GM18498 (cell line): ENCODE measurements at regions not wholly inside any gene's neighbourhood (a gene's known extent, or its start where the extent isn't known, plus 50 kb on each side); places are given as distances from the start of the nearest gene placed in this dataset.

Experiments
- ATAC-seq: cut with Tn5 transposase; IDR thresholded peaks from one replicate; pipeline ENCODE4 v1.9.1; 2021; ENCODE audit warnings: mild to moderate bottlenecking, moderate library complexity; ENCODE audit not compliant: unreplicated experiment

DNA sequence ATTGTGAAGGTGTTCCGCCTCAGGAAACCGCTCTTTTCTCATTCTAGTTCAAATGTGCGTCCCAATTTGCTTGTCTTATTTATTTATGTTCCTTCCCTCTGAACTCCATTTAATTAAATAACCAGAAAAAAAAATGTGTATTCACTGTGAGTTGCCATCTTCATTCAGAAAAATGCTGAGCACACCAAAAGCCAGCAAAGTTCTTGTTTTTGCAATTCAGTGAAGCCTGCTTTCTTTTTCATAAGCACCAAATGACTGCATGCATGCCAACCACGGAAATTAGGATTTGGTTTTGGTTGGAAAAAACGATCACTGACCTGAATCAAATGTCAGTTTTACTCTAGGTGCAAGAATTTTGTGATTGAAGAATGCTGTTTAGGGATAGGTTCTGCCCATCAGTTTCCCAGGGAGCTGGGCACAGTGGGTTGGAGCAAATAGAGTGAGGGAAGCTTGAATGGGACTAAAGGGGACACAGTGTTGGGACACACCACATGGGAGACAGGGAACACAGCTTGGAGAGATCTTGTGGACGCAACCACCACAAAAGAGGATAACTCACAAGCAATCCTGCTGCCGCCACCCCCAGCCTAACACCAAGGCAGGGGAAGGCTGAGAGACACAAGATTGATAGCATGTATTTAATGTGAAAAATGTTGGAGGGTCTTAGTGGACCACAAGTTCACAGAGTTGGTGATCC, 183.4 kb upstream of the GALNT2 start:
- ATAC-seq, result no peak

DNA sequence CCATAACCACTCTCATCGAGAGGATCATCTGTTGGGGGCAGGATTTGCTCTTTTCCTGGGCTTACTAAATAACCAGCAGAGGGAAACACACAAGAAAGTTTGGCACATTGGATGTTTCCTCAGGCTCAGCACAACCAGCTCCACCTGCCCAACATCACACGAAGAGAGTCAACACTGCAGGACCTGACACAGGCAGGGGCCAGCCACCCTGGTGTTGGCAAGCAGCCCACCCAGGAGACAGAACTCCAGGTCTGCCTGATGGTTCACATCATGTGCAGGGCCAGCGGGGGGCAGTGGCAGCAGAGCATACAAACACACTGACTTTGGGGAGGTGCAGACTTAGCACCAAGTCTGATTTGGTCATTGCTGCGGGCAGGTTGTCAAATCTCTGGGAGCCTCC, 182.3 kb upstream of the GALNT2 start:
- no peak for ATAC-seq

DNA sequence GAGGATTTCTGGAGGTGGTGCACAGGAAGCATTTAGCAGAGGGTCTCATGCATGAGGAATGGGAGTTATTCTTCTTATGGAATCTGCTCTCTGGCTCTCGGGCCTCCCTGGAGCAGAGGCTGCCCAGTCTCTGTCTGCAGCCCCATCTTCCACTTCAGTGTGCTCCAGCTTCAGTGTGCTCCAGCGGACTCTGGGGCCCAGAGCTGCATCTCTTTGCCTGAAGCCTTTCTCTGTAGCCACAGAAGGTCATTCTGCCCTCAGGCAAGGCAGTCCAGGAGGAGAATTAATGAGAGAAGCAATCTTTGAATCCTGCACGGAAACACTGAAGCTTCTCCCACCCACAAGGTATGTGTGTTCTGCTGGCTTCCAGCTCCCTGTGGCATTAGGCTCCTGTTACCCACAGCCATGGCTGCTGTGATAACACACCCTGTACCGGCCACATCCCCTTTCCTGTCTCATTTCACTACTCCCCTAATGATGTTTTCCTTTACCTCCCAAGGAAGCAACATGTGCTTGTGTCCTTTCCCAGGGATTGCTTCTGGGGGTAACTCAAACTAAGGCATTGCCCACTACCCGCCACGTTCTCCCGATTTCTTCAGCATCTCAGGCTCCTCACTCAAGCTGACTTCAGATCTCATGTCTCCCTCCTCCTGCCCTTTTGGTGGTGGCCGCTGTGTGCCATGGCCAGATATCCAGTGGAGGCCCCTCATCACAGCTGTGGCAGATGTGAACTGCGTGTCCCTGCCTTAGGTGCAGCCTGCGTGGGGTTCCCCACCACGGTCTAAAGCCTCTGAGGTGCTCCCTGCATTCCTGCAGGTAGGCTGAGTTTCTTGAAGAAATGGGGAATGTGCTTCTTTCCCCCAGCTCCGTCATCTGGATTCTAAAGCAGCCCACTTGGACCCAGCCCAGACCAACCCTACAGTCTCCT, 181.2 kb upstream of the GALNT2 start:
- ATAC-seq, result no peak

DNA sequence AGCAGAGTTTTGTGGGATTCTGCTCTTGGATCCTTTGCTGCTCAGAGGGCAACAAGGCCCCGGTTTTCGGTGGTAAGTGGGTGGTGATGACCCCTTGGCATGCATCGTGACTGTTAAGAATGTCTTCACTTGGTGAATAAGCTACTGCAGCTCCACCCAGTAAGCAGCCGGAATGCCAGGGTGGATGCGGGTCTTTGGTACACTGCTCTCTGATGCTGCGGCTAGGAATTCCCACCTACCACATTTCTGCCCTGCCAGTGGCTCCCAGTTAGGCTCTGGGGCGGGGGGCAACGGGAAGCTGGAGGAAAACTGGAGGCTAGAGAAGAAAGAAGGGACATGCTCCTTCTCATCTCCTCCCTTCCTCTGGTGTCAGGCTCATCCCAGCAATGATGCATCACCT, 180.4 kb upstream of the GALNT2 start:
- no peak for ATAC-seq

DNA sequence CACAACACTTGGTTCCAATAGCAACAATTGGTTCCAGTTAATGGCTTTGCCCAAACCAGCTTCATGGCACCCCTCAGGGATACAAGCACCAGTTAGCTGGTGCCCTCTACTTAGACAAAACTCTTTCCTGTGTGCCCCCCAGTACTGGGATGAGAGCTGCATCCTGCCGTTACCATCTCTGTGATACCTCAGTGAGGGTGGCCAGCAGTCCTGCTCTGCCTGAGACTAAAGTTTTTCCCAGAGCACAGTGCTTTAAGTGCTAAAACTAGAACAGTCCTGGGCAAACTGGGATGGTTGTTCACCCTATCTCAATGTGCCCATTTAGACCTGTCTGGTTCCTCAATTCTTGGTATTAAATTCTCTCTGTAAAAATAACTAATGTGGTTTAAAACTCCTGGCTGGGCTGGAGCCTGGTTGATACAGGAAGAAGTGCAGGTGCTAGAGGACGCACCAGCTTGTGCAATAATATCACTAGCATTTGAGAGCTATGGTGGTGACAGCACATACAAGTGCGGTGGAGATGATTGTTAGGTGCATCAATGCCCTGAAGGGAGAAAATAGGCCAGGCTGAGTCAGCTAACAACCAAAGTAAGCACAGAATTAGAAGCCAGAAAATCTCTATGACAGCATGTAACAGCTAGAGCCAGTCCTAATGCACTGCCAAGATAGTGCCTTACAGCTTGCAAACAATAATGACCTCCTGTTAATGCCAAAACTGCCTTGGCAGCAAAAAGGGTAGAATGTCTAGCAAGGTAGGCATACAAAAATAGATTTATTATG, 179.8 kb upstream of the GALNT2 start:
- ATAC-seq, result no peak

DNA sequence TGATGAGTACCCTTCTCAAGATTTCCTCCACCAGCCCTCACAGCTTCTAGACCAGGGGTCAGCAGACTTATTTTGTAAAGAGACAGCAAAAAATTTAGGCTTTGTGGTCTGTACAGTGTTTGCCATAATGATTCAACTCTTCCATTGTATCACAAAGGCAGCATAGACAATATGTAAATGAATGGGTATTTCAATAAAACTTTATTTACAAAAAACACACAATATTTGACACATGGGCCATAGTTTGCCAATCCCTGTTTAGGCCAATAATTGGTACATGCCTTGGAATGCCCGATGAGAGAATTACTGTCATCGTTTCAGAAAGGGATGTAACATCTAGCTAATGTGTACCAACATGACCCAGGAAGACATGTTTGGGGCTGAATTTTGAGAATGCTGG, 178.9 kb upstream of the GALNT2 start:
- no peak for ATAC-seq

DNA sequence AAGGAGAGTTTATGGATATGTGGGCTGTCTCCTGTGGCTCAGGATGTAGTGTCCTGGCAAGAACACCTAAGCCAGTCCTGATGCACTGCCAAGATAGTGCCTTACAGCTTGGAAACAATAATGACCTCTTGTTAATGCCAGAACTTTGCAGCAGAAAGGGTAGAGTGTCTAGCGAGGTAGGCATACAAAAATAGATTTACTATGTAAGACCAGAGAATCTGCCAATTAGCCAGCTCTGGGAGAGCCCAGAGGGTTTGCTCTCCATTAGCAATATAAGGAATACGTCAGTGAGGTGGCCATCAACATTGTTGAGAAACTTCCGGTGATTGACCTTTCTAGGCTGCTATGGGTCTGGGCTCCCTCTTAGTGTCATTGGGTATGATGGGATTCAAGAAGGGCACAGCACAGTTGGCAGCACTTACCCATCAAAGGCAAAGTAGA, 178.5 kb upstream of the GALNT2 start:
- ATAC-seq, result no peak

DNA sequence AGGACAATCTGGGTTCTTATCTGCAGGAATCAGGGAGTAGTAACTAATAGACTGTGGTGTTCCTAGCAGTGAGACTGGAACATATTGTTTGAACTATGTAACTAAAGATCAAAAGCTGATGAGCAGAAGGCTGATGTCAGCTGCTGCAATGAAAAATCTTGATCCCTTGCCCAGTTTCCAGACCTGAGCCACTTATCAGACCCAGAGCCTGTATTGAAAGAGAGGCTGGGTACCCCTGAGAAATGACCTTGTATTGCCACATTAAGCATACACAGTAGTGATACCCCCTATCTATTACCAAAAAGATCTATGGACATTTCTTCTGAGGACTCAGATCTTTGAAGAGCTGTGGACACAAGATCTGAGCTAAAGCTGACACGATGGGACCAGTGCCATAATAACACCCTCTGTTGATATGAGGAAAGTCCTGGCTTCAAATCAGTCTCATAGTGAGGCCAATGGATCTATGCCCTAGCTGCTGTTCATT, 178.0 kb upstream of the GALNT2 start:
- ATAC-seq, result no peak

DNA sequence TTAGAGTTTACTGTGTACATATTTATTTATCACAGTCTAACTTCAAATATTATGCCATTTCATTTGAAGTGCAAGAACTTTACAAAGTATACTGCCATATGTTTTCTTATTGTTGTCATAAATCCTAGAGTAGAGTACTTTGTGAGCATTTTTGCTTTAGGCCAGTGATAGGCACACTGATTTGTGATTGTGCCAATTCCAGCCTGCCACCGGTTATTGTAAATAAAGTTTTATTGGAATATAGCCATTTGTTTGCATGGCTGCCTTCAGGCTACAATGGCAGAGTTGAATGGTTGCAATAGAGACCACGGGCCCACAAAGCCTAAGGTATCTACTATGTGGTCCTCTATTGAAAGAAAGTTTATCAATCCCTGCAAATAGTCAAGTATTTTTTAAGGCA, 175.8 kb upstream of the GALNT2 start:
- ATAC-seq, result no peak

DNA sequence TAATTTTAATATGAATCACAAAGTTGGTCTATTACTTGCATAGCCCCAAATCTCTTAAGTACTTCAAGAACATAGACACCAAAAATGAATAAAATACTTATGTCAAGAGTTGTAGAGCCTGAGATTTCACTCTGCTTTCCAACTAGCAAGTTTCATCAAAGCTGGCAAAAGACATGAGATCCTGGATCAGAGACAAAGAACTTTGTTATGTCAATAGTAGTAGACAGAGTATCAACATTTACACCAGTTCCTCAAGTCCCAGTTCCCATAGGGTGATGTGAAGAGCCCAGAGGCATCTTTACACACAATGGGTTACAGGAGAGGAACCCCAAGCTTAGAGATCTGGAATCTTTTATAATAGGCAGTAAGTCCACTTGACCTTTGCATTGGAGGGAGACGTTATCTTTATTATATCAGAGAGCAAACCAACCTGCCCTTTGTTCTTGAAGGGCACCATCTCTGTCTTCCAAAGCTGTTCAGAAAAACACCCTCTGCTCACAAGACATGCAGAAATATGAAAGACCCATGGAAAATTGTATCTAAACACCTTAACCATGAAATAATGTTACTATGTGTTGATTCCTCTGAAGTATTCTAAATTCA, 174.4 kb upstream of the GALNT2 start:
- ATAC-seq, result no peak

DNA sequence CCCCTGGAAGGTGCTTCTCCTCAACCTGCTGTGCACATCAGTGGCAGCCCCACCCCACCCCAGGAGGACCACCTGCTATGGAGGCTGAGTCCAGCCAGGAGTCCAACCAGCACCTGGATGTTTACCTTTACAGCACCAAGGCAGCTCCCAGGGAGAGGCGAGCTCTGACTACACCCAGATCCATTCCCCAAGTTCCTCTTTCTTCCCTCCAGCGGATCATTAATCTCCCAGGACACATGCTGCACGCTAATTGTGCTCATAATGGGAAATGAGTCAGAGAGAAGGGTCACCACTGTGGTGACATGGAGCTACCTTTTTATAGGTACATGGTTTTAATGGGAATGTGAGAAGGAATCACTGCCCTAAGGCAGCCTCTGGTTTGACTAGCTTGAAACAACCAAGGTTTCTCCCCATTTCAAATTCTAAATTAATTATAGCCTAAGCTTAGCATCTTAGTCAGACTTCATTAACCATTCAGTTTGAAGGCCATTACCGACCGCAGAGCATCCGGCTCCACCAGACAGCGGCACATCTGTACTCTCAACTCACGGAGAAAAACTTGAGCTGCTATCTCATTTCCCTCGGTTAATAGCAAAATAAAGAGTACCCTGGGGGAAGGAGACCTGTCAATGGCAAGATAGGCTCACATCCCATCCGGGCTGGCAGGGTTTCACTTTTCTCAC, 173.1 kb upstream of the GALNT2 start:
- no peak for ATAC-seq

DNA sequence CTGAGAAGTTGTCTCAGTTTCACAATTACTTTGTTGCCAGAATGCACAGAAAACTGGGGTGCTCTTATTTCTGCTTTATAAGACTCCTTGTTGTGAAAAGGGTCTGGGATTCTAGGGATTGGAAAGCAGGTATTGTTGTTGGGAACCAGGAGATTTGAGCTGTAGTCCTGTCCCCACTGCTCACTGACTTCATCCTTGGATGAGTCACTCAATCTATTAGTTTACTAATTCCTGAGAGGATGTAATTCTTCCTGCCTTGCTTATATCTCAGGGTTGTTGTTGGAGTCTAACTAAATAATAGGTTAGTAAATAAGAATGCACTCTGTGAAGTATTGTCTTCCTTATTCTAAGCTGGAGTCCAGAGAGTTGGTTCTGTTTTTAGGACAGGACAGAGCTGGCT, 172.5 kb upstream of the GALNT2 start:
- no peak for ATAC-seq

DNA sequence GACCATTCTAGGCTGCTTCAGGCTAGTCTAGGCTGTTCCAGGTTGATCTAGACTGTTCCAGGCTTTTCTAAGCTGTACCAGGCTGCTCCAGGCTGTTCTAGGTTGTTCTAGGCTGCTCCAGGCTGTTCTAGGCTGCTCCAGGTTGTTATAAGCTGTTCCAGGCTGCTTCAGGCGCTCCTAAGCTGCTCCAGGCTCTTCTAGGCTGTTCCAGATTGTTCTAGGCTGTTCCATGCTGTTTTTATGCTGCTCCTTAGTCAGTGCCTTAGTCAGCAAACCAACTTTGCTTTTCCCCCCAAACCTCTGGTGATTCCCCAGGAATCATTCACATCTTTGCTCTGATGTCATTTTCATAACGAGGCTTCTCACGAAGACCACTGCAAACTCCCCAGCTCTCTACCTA, 171.4 kb upstream of the GALNT2 start:
- ATAC-seq, result no peak

DNA sequence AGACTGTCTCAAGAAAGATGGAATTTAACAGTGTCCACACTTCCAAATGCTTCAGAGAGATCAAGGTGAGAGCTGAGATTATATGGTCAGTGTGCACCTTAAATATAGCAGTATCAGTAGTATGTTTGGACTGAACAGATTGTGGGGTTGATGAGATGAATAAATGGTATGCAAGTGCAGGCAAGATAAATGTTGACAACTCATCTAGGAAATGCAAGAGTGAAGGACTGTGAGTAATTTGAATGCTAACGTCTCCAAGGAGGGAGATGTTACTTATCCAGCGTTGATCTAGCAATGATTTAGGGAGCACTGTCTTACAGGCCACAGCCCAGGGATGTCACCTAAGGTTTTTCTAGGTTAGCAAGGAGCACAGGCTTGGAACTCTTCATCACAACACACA, 170.7 kb upstream of the GALNT2 start:
- ATAC-seq, result no peak

DNA sequence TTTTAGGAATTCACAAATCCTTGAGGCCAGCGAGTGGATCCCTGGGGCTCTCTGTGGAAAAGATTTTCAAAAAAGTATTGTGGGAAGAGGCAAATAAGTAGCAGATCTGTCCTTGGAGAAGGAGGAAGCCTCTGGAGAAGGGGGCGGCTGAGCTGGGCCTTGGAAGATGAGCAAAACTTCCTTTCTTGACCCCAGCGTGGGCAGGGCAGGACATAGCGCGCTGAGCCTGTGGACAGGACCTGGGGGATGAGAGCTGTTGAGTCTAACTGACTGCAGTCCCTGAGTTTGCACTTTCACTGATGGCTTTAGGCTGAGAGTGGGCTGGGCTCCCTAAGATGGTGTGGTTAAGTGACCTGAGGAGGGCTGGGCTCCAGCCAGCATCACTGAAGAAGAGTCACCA, 170.2 kb upstream of the GALNT2 start:
- ATAC-seq, result no peak

DNA sequence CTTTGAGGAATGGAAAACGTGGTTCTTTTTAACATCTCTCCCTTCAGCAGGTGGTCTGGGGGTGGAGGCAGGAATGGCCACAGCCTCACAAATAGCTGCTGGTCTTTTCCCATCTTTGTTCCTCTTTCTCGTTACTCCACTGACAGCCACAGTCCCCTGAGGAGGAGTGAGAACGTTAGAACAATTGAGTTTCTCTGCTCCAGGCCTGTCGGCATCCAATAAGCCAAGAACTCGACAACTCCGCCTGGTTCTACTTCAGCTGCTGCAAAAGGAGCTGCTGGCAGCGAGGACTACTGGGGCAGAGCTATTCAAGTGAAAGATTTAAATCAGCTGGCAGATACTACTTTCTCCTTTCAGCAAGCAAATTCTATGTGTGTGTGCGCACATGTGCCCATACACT, 169.5 kb upstream of the GALNT2 start:
- ATAC-seq, result no peak

DNA sequence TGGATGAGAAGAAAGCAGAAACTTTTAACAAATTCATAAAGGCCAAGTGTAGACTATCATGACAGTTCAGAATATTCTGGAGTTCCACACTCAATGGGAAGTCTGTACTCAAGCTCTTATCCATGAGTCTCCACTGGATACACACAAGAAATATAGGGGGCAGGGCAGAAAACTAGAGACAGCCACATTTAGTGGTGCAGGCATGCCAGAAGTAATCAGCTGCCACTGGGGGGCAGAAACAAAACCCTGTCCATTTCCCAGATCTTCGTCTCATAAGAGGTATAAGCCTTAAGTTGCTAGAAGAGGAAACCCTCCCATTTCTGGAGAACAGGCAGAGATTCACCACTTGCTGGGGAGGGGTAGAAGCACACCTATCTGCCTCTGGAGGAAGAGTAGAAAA, 166.8 kb upstream of the GALNT2 start:
- ATAC-seq, result no peak

DNA sequence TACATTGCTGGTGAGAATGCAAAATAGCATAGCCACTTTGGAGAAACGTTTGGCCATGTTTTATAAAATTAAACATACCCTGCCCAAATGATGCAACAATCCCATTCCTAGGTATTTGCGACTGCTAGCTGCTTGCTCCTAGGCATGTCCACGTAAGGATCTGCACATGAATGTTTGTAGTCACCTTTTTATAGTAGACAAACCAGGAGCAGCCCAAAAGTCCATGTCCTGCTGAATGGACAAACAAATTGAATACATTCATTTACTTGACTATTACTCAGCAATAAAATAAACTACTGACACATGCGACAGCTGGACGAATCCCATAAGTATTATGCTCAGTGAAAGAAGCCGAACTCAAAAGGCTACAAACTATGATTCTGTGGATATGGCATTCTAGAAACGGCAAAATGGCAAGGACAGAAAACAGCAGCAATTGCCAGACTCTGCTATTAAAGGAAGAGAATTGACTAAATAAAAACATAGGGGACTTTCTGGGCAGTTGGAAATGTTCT, 161.9 kb upstream of the GALNT2 start:
- ATAC-seq, result no peak

DNA sequence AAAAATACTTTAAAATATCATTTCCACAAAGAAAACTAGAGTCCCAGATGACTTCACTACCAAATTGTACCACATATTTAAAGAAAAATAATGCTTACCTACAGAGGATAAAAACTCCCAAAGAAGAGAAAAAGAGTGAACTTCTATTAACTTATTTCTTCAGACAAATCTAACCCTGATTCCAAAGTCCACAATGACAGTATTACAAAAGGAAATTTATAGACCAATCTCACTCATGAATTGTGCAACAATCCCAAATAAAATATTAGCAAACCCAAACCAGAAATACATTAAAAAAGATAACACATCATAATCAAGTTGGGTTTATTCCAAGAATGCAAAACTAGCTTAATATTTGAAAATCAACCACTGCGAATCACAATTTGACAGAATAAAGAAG, 161.4 kb upstream of the GALNT2 start:
- ATAC-seq, result no peak
